ENCODE measurements at regions not wholly inside any gene's neighbourhood (a gene's known extent, or its start where the extent isn't known, plus 50 kb on each side); places are given as distances from the start of the nearest gene placed in this dataset.

GRCh38 chr12:93079976-93080375 is 150.9 kb upstream of the EEA1 start (continued):
- no peak for TF ChIP-seq TBP (IDR thresholded peaks at IDR 0.05; ENCODE audit: low read depth, low read length)
- no peak for TF ChIP-seq RNF2 (IDR thresholded peaks at IDR 0.05; ENCODE audit: borderline replicate concordance, low read depth, low read length, missing control alignments, poor library complexity, severe bottlenecking)
- no peak for TF ChIP-seq CBX8 (IDR thresholded peaks at IDR 0.05; ENCODE audit: borderline replicate concordance, low read depth, low read length)
- TF ChIP-seq PHF8 (conservative IDR thresholded peaks at IDR 0.05; ENCODE audit: low read depth, low read length): no peak
- TF ChIP-seq, protein P1, sequence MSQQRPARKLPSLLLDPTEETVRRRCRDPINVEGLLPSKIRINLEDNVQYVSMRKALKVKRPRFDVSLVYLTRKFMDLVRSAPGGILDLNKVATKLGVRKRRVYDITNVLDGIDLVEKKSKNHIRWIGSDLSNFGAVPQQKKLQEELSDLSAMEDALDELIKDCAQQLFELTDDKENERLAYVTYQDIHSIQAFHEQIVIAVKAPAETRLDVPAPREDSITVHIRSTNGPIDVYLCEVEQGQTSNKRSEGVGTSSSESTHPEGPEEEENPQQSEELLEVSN (IDR thresholded peaks at IDR 0.05): no peak
- TF ChIP-seq BRCA1 (IDR thresholded peaks at IDR 0.05; ENCODE audit: low read depth, low read length): no peak
- TF ChIP-seq JUND (IDR thresholded peaks at IDR 0.05; ENCODE audit: low read length): no peak

Data from H1 (cell line).